ENCODE measurements at regions not wholly inside any gene's neighbourhood (a gene's known extent, or its start where the extent isn't known, plus 50 kb on each side); places are given as distances from the start of the nearest gene placed in this dataset.
"Not testable (repeated sequence)": the region's sequence is repeated elsewhere in the genome, so short reads cannot be mapped to it uniquely, and the experiment has no call there.

- no peak for DNase-seq
Measured at GRCh38 chrX:78603908-78604307, 55.2 kb downstream of the RTL3 start.

GRCh38 chrX:78595901-78596502 is 63.1 kb downstream of the RTL3 start:
- peak; percentile 7 for DNase-seq

DNA sequence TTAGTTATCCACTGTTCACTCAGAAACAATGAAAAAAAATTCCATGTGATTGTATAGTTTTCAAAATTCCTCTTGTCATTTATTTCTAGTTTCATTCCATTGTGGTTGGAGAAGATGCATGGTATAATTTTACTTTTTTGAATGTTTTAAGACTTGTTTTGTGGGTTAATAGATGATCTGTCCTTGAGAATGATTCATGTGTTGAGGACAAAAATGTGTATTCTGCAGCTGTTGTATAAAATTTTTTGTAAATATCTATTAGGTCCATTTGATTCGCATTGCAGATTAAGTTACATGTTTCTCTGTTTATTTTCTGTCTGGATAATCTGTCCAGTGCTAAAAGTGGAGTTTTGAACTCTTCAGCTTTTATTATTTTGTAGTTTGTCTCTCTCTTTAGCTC is 65.4 kb downstream of the RTL3 start:
- DNase-seq, result no peak

- no peak for DNase-seq
Measured at GRCh38 chrX:78592030-78592429, 67.1 kb downstream of the RTL3 start.

GRCh38 chrX:78574306-78574705 is 84.8 kb downstream of the RTL3 start:
- DNase-seq, result no peak

DNA sequence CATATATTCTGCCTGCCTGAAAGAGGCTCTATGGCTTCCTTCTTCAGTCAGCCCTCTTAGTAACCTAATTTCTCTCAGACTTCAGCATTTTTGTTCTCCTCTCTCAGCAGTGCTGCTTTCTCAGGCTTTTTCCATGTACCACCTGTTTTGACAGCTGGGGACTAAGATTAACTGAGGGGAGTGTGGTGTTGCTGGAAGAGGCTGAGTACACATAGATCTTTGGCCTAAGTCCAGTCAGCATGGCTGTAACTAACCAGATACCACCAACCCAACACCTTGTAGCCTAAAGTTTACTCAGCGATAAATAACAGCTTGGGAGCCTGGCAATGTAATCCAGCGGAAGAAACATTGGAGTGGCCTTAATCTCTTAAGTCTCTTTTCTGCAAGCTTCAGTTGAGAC is 85.5 kb downstream of the RTL3 start:
- DNase-seq, result no peak

DNA sequence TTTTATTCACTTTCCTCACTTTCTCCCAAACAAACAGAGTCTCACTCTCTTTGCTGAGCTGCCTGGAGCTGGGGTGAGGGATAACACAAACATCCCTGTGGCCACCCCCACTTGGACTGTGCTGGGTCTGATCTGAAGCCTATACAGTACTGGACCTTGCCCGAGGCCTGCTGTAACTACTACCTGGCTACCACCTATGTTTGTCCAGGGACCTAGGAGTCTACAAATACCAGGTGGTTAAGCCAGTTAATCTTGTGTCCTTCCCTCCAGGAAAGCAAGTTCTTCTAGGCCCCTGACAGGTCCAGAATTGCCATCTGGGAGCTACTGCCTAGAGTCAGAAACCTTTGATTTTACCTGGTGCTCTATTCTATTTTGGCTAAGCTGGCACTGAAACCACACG is 87.3 kb downstream of the RTL3 start:
- no peak for DNase-seq

- no peak for DNase-seq
Measured at GRCh38 chrX:78555401-78555980, 103.6 kb downstream of the RTL3 start.

GRCh38 chrX:78552628-78553027 is 106.5 kb downstream of the RTL3 start:
- DNase-seq, result not testable (repeated sequence)

DNA sequence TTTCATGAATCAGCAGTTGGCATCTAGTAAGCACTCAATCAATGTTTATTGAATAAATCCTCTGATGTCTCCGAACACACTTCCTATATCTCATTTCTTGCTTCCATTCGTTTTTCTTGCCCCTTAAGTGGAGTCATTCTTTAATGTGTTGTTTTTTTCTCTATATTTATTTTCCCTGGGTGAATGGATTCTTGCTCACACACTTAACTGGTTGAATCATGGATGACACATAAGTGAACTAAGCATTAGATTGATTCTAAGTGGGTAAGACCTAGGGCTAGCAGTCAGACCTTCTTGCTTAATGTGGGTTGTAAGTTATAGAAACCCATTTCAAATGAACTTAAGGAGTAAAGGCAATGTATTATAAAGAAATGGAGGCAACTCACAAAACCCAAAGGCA is 111.1 kb downstream of the RTL3 start:
- DNase-seq, result no peak

- DNase-seq, result no peak
Measured at GRCh38 chrX:78545233-78545632, 113.9 kb downstream of the RTL3 start.

DNA sequence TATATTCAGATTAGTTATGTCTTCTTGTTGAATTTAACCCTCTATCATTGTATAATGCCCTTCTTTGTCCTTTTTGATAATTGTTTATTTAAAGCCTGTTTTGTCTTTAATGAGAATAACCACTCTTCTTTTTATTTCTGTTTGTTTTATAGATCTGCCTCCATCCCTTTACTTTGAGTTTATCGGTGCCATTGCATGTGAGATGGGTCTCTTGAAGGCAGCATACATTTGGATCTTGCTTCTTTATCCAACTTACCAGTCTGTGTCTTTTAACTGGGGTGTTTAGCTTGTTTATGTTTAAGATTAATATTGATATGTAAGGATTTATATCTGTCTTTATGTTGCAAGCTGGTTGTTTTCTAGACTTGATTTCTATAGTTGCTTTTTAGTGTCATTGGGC is 115.8 kb downstream of the RTL3 start:
- no peak for DNase-seq

- DNase-seq, result no peak
Measured at GRCh38 chrX:78540171-78540570, 119.0 kb downstream of the RTL3 start.

DNA sequence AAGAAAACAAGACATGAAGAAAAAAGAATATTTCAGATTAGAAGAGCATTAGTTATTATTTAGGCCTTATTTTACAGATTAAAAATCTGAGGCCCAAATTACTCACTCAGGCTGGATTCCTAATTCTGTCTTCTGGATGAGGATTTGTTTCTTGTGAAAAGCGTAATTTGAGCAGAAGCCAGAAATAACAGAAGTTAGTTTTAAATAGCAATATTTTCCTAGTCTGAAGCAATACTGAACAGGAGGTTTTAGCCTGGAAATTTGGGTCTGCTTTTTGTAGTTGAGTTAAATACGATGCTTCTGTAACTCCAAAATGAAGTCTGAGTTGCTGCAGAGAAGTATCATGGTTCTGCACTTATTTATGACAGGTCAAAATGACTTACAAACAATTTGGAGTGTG is 124.9 kb downstream of the RTL3 start:
- DNase-seq, result no peak

GRCh38 chrX:78532363-78532762 is 126.8 kb downstream of the RTL3 start:
- DNase-seq, result no peak

- DNase-seq, result no peak
Measured at GRCh38 chrX:78527818-78528217, 131.3 kb downstream of the RTL3 start.

DNA sequence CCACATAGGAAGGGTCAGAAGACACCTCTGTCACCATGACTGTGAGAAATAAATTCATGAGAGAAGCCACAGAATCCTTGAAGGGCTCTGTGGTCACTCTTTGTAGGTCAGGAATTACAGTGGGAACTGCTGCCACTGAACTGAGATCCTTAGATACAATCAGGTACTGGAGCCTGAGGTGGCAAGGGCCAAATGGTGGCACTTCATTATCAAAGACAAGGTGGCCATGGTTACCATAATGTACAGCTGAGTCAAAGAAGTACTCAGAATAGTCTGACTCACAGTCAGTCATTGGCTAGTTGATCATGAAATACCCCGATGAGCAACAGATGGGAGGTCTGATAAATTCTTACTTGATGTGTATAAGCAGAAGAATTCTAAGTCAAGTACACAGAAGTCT is 131.9 kb downstream of the RTL3 start:
- no peak for DNase-seq

DNA sequence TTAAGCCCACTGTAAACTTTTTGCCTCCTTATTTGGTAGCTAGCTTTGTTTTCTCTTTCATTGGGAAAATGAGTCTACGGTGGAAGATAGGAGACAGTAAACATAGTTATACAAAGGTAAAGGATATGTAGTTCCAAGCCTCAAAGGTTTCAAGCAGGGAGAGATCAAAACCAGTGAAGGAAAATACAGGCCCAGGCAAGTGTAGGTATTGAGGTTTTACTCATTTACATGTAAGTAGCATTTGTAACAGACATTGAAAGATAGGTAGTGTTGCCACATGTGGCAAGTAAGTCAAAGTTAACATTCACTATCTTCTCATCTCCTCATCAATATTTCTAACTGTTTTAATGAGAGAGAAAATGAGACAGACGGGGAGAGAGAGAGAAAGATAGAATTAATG is 136.5 kb downstream of the RTL3 start:
- no peak for DNase-seq

DNA sequence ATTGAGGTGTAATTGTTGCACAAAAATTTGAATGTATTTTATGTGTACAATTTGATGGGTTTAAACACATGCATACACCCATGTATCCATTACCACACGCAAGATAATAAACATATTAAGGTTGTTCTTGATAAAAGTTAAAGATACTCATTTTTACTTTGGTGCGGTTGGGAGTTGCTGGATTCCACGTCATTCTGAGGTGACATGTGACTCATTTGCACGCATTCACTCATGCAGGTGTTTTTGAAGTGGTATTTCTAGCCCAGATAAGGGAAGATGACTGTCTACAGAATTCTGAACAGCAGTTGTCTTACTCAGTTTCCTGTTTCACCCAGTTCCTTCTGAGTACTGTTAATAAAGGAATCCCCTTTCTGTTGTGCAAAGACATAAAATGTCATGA is 142.0 kb downstream of the RTL3 start:
- peak; percentile 61 for DNase-seq

GRCh38 chrX:78514852-78515251 is 144.3 kb downstream of the RTL3 start:
- DNase-seq, result peak; percentile 16

GRCh38 chrX:78513971-78514738 is 145.0 kb downstream of the RTL3 start:
- DNase-seq, result no peak

DNA sequence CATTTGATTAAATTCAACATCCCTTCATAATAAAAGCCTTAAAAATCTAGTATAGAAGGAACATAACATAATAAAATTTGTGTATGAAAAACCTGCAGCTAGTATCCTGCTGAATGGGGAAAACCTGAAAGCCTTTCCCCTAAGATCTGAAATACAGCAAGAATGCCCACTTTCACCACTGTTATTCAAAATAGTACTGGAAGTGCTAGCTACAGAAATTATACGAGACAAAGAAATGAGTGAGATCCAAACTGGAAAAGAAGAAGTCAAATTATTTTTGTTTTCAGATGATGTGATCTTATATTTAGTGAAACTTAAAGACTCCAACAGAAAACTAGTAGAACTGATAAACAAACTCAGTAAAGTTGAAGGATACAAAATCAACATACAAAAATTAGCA is 152.9 kb downstream of the RTL3 start:
- no peak for DNase-seq

GRCh38 chrX:78496483-78496882 is 162.6 kb downstream of the RTL3 start:
- DNase-seq, result no peak

- DNase-seq, result no peak
Measured at GRCh38 chrX:78493180-78493579, 165.8 kb upstream of the CYSLTR1 start.

GRCh38 chrX:78476701-78477100 is 149.3 kb upstream of the CYSLTR1 start:
- DNase-seq, result no peak

Data from CD4-positive, alpha-beta T cell treated with Interleukin-17A for 4 hours (primary cell).